H1 (cell line): ENCODE measurements at regions not wholly inside any gene's neighbourhood (a gene's known extent, or its start where the extent isn't known, plus 50 kb on each side); places are given as distances from the start of the nearest gene placed in this dataset.

ENCODE experiments used
- CTCF ChIA-PET: fragments of 300-600 bp; sonication (Branson Sonifier 250); formaldehyde crosslinking; loops from one replicate; lab custom pipeline; 2021; ENCODE audit not compliant: partially characterized antibody; lab: Charles Lee
- POLR2A ChIA-PET: fragments of 300-600 bp; sonication (Branson Sonifier 250); formaldehyde crosslinking; loops from one replicate; lab custom pipeline; 2021; ENCODE audit warnings: inconsistent platforms; ENCODE audit not compliant: partially characterized antibody; lab: Charles Lee
- DNase-seq, 2 experiments: peaks; one replicate each; pipeline versions ENCODE4 v3.0.0 to v3.0.0-alpha.2; 2010 to 2022; ENCODE audit warnings: low spot score in 2 of 2, low read depth in 1 of 2, mixed read lengths in 1 of 2
- FAIRE-seq: peaks from 2 replicates; lab custom pipeline; 2011; peaks lifted over from hg19 to GRCh38; lab: Jason Lieb, UNC
- H2AFZ ChIP-seq: 2 replicates; pipeline ENCODE4 v1.8.1; 2012; ENCODE audit warnings: low read length, inconsistent platforms
- H2AK5ac ChIP-seq: 2 replicates; pipeline ENCODE4 v1.6.1; 2013; ENCODE audit warnings: low read depth, low read length
- H2BK120ac ChIP-seq: replicated peaks from 2 replicates; pipeline ENCODE3; 2013; ENCODE audit warnings: low read depth, low read length, inconsistent platforms
- H2BK12ac ChIP-seq: 2 replicates; pipeline ENCODE4 v1.6.1; 2013; ENCODE audit warnings: low read depth, low read length
- H2BK15ac ChIP-seq: 2 replicates; pipeline ENCODE4 v1.6.1; 2013; ENCODE audit warnings: low read length
- H2BK20ac ChIP-seq: 2 replicates; pipeline ENCODE4 v1.6.1; 2013; ENCODE audit warnings: low read length
- H2BK5ac ChIP-seq: 2 replicates; pipeline ENCODE4 v1.6.1; 2013; ENCODE audit warnings: low read depth, low read length
- H3K14ac ChIP-seq: 2 replicates; pipeline ENCODE4 v1.6.1; 2013; ENCODE audit warnings: inconsistent platforms; ENCODE audit not compliant: insufficient read length
- H3K18ac ChIP-seq: 2 replicates; pipeline ENCODE4 v1.6.1; 2013; ENCODE audit warnings: low read length; ENCODE audit errors: extremely low read depth
- H3K23ac ChIP-seq: 2 replicates; pipeline ENCODE4 v1.6.1; 2013; ENCODE audit warnings: inconsistent platforms; ENCODE audit not compliant: insufficient read length
- H3K23me2 ChIP-seq: 2 replicates; pipeline ENCODE4 v1.6.1; 2013; ENCODE audit warnings: low read depth, low read length
- H3K27ac ChIP-seq: 2 replicates; pipeline ENCODE4 v1.6.1; 2011; ENCODE audit warnings: low read depth, low read length, inconsistent platforms
- H3K27me3 ChIP-seq, 4 experiments: replicated peaks in 1 of 4; 1 replicate in 1 of 4; 2 replicates in 3 of 4; pipeline versions ENCODE4 v1.6.1 to v1.8.1; 2011 to 2013; ENCODE audit warnings: low read length in 3 of 4, mild to moderate bottlenecking in 3 of 4, inconsistent platforms in 2 of 4, mixed read lengths in 2 of 4, moderate library complexity in 1 of 4; ENCODE audit not compliant: control insufficient read depth in 3 of 4, insufficient read depth in 3 of 4; ENCODE audit errors: extremely low read depth in 1 of 4
- H3K36me3 ChIP-seq, 4 experiments: 2 replicates each; pipeline versions ENCODE4 v1.6.1 to v1.8.1; 2011 to 2013; ENCODE audit warnings: mild to moderate bottlenecking in 4 of 4, low read length in 3 of 4, moderate library complexity in 2 of 4, control low read depth in 1 of 4, inconsistent platforms in 1 of 4; ENCODE audit not compliant: insufficient read depth in 4 of 4, control insufficient read depth in 2 of 4
- H3K4ac ChIP-seq: replicated peaks from 2 replicates; pipeline ENCODE3; 2013; ENCODE audit warnings: low read length, low read depth, mixed read lengths, inconsistent platforms; ENCODE audit not compliant: insufficient read length
- H3K4me1 ChIP-seq, 4 experiments: replicated peaks in 1 of 4; 1 replicate in 1 of 4; 2 replicates in 3 of 4; pipeline versions ENCODE4 v1.6.1 to v1.8.1; 2011 to 2013; ENCODE audit warnings: low read length in 3 of 4, inconsistent platforms in 2 of 4, mixed read lengths in 1 of 4; ENCODE audit not compliant: insufficient read depth in 4 of 4, control insufficient read depth in 3 of 4
- H3K4me2 ChIP-seq, 2 experiments: 2 replicates each; pipeline versions ENCODE4 v1.6.1 to v1.8.1; 2011 to 2013; ENCODE audit warnings: low read depth in 2 of 2, low read length in 2 of 2, control low read depth in 1 of 2, inconsistent platforms in 1 of 2, mild to moderate bottlenecking in 1 of 2; ENCODE audit not compliant: insufficient read depth in 1 of 2
- H3K4me3 ChIP-seq, 4 experiments: fragments of 200-600, 300-600 bp in 1 of 4; sonication (generic), shearing (Covaris generic), sonication (Bioruptor Twin) in 1 of 4; 2 replicates each; pipeline versions ENCODE4 v1.5.1 to v1.8.1; 2011 to 2016; ENCODE audit warnings: low read length in 4 of 4, low read depth in 3 of 4, control low read depth in 2 of 4, inconsistent platforms in 2 of 4, mild to moderate bottlenecking in 2 of 4, mixed read lengths in 1 of 4, moderate library complexity in 1 of 4; ENCODE audit not compliant: insufficient read depth in 2 of 4; ENCODE audit errors: extremely low read depth in 1 of 4
- H3K56ac ChIP-seq: replicated peaks from 2 replicates; pipeline ENCODE3; 2013; ENCODE audit warnings: low read depth, mild to moderate bottlenecking, mixed read lengths, low read length, inconsistent platforms; ENCODE audit not compliant: insufficient read length
- H3K79me1 ChIP-seq: 2 replicates; pipeline ENCODE4 v1.6.1; 2013; ENCODE audit warnings: low read depth, low read length, control low read depth
- H3K79me2 ChIP-seq, 2 experiments: 2 replicates each; pipeline versions ENCODE4 v1.6.1 to v1.8.1; 2012 to 2013; ENCODE audit warnings: low read length in 2 of 2, mild to moderate bottlenecking in 2 of 2, inconsistent platforms in 1 of 2; ENCODE audit not compliant: insufficient read depth in 2 of 2, control insufficient read depth in 1 of 2
- H3K9ac ChIP-seq, 4 experiments: replicated peaks in 1 of 4; 1 replicate in 1 of 4; 2 replicates in 3 of 4; pipeline versions ENCODE4 v1.6.1 to v1.8.1; 2011 to 2013; ENCODE audit warnings: low read depth in 3 of 4, low read length in 3 of 4, control low read depth in 2 of 4, mild to moderate bottlenecking in 2 of 4, moderate library complexity in 2 of 4, inconsistent platforms in 1 of 4; ENCODE audit errors: extremely low read depth in 1 of 4
- H3K9me3 ChIP-seq, 2 experiments: 2 replicates each; pipeline versions ENCODE4 v1.6.1 to v1.8.1; 2012 to 2013; ENCODE audit warnings: mild to moderate bottlenecking in 2 of 2, moderate library complexity in 2 of 2, control low read depth in 1 of 2, inconsistent platforms in 1 of 2, low read depth in 1 of 2, low read length in 1 of 2, mixed read lengths in 1 of 2; ENCODE audit not compliant: insufficient read depth in 2 of 2
- H4K20me1 ChIP-seq, 2 experiments: replicated peaks in 1 of 2; 2 replicates each; pipeline versions ENCODE3 to v1.8.1; 2011 to 2013; ENCODE audit warnings: inconsistent platforms in 2 of 2, low read length in 2 of 2, mild to moderate bottlenecking in 1 of 2; ENCODE audit not compliant: insufficient read depth in 2 of 2, control insufficient read depth in 1 of 2
- H4K5ac ChIP-seq: 2 replicates; pipeline ENCODE4 v1.6.1; 2013; ENCODE audit warnings: low read length, low read depth, mixed read lengths, inconsistent platforms; ENCODE audit not compliant: insufficient read length
- H4K8ac ChIP-seq: 2 replicates; pipeline ENCODE4 v1.8.0; 2013; ENCODE audit warnings: mild to moderate bottlenecking, moderate library complexity, low read length, inconsistent platforms; ENCODE audit not compliant: insufficient read depth; ENCODE audit errors: extremely low read depth
- H4K91ac ChIP-seq: replicated peaks from 2 replicates; pipeline ENCODE3; 2013; ENCODE audit warnings: low read length, mixed read lengths, inconsistent platforms; ENCODE audit not compliant: insufficient read length
- CEBPB ChIP-seq: IDR thresholded peaks from 2 replicates; pipeline ENCODE4 v1.6.1; 2012; ENCODE audit warnings: low read depth, low read length
- EP300 ChIP-seq, 2 experiments: IDR thresholded peaks; 1 replicate in 1 of 2; 2 replicates in 1 of 2; pipeline ENCODE4 v1.6.1; 2011 to 2012; ENCODE audit warnings: low read depth in 2 of 2, low read length in 2 of 2, mild to moderate bottlenecking in 2 of 2, borderline replicate concordance in 1 of 2, inconsistent platforms in 1 of 2, moderate library complexity in 1 of 2
- FOSL1 ChIP-seq: IDR thresholded peaks from 2 replicates; pipeline ENCODE4 v1.6.1; 2011; ENCODE audit warnings: mild to moderate bottlenecking, low read depth, low read length, moderate library complexity; ENCODE audit not compliant: insufficient read depth
- JUND ChIP-seq: IDR thresholded peaks from 2 replicates; pipeline ENCODE4 v1.6.1; 2011; ENCODE audit warnings: mild to moderate bottlenecking, improper control_type of control experiment, low read length
- NRF1 ChIP-seq: IDR thresholded peaks from 2 replicates; pipeline ENCODE4 v1.6.1; 2011; ENCODE audit warnings: mild to moderate bottlenecking, low read depth, low read length, improper control_type of control experiment
- PHF8 ChIP-seq: fragments of 200-600 bp; sonication (generic); conservative IDR thresholded peaks from 2 replicates; pipeline ENCODE4 v1.7.1; 2012; ENCODE audit warnings: low read depth, mild to moderate bottlenecking, inconsistent platforms, low read length, moderate library complexity
- POLR2AphosphoS5 ChIP-seq: IDR thresholded peaks from 2 replicates; pipeline ENCODE4 v1.6.1; 2011; ENCODE audit warnings: low read depth, low read length
- RBBP5 ChIP-seq: IDR thresholded peaks from 2 replicates; pipeline ENCODE4 v1.7.1; 2012; ENCODE audit warnings: low read depth, mild to moderate bottlenecking, inconsistent platforms, low read length, moderate library complexity, borderline replicate concordance
- RNF2 ChIP-seq: fragments of 200-900, 300-1000 bp; sonication (generic); IDR thresholded peaks from 2 replicates; pipeline ENCODE4 v1.7.1; 2016; ENCODE audit warnings: borderline replicate concordance, low read depth, mild to moderate bottlenecking, antibody characterized with exemption, low read length; ENCODE audit not compliant: poor library complexity, severe bottlenecking; ENCODE audit errors: missing control alignments
- SIX5 ChIP-seq: IDR thresholded peaks from 2 replicates; pipeline ENCODE4 v1.6.1; 2011; ENCODE audit warnings: mild to moderate bottlenecking, low read depth, low read length
- ZNF274 ChIP-seq: IDR thresholded peaks from 2 replicates; pipeline ENCODE4 v1.7.0; 2012; ENCODE audit warnings: low read length, borderline replicate concordance; ENCODE audit errors: extremely low read depth
- WGBS, 2 experiments: shearing (Covaris generic) in 1 of 2; methylation state at CpG; one replicate each; pipeline versions ENCODE4 v1.1.6 to v1.1.7; 2013 to 2015; ENCODE audit warnings: low lambda C conversion rate in 2 of 2, mixed read lengths in 2 of 2, inconsistent platforms in 1 of 2, low coverage in 1 of 2, missing lambda C conversion rate in 1 of 2; ENCODE audit not compliant: insufficient replicate concordance in 2 of 2, insufficient coverage in 1 of 2, insufficient read length in 1 of 2; ENCODE audit errors: extremely low coverage in 1 of 2, missing lambda C conversion rate in 1 of 2; 5-methylcytosine and 5-hydroxymethylcytosine counted together
- TF ChIP-seq, protein P1 (sequence below), 3 experiments: IDR thresholded peaks; 1 replicate in 2 of 3; 2 replicates in 1 of 3; pipeline versions ENCODE4 v1.5.1 to v1.6.1; 2011; ENCODE audit warnings: low read length in 3 of 3, mild to moderate bottlenecking in 3 of 3, inconsistent platforms in 2 of 3, low read depth in 1 of 3, moderate library complexity in 1 of 3; ENCODE audit not compliant: insufficient read depth in 1 of 3; ENCODE audit errors: control extremely low read depth in 1 of 3

DNA sequence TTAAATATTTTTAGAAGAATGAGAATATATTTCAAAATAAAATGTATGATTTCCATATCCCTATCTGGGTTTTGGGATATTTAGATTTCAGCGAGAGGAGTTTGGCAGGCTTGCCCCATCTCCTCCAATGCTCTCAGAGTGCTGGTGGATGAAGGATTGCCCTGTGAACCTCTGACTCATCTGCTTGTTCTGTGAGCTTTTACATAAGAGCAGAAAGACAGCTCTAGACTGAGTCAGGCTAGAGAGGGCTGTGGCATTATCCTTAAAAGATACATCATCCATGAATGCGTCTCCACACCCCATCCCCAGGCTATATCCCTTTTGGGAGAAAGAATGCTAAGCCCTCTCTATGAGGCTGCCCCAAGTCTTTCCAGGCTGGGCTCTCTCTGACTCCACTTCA lies 190.6 kb downstream of the TUBA3C start:
- POLR2A ChIA-PET: no interaction called here
- no peak overlapping the region for H3K27ac ChIP-seq
- FAIRE-seq: no peak
- H3K4ac ChIP-seq: no peak overlapping the region
- H2BK20ac ChIP-seq: no peak overlapping the region
- H3K36me3 ChIP-seq: no peaks in the 10 kb centered on the region; a peak in 2 of 8 replicates
- 81% methylated on average over 2 of the region's 2 CpGs; no CpG with 5 or more reads in 1 of the 2 experiments for WGBS, 2 experiments
- no peak overlapping the region for H2BK12ac ChIP-seq
- H3K4me2 ChIP-seq: no peak overlapping the region
- CTCF ChIA-PET: no interaction called here
- no peak for DNase-seq
- H2BK120ac ChIP-seq: no peak overlapping the region
- no peak overlapping the region for H3K9ac ChIP-seq
- H3K4me1 ChIP-seq: no peaks in the 10 kb centered on the region
- H3K4me3 ChIP-seq: no peak overlapping the region
- no peaks in the 10 kb centered on the region for H3K79me1 ChIP-seq
- no peak overlapping the region for H3K18ac ChIP-seq
- no peaks in the 10 kb centered on the region for H3K79me2 ChIP-seq
- no peaks in the 10 kb centered on the region for H3K27me3 ChIP-seq
- no peak overlapping the region for H2AFZ ChIP-seq
- no peak overlapping the region for H4K91ac ChIP-seq
- no peak overlapping the region for H3K56ac ChIP-seq
- no peak overlapping the region for H2BK15ac ChIP-seq
- no peak overlapping the region for H2AK5ac ChIP-seq
- no peak overlapping the region for H3K23ac ChIP-seq
- no peak overlapping the region for H3K14ac ChIP-seq
- H3K23me2 ChIP-seq: no peaks in the 10 kb centered on the region
- H4K20me1 ChIP-seq: no peaks in the 10 kb centered on the region
- H4K8ac ChIP-seq: no peak overlapping the region
- H4K5ac ChIP-seq: no peak overlapping the region
- no peak overlapping the region for H2BK5ac ChIP-seq
- H3K9me3 ChIP-seq: peaks cover 59 to 76% of the 10 kb centered on the region in 2 experiments
- TF ChIP-seq, protein P1, sequence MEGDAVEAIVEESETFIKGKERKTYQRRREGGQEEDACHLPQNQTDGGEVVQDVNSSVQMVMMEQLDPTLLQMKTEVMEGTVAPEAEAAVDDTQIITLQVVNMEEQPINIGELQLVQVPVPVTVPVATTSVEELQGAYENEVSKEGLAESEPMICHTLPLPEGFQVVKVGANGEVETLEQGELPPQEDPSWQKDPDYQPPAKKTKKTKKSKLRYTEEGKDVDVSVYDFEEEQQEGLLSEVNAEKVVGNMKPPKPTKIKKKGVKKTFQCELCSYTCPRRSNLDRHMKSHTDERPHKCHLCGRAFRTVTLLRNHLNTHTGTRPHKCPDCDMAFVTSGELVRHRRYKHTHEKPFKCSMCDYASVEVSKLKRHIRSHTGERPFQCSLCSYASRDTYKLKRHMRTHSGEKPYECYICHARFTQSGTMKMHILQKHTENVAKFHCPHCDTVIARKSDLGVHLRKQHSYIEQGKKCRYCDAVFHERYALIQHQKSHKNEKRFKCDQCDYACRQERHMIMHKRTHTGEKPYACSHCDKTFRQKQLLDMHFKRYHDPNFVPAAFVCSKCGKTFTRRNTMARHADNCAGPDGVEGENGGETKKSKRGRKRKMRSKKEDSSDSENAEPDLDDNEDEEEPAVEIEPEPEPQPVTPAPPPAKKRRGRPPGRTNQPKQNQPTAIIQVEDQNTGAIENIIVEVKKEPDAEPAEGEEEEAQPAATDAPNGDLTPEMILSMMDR (IDR thresholded peaks at IDR 0.05; ENCODE audit: control extremely low read depth in 1 of 3, insufficient read depth in 1 of 3, low read depth in 1 of 3, low read length in 3 of 3): no peak
- TF ChIP-seq FOSL1 (no peak), POLR2AphosphoS5 (no peak), NRF1 (no peak), PHF8 (no peak), CEBPB (no peak), ZNF274 (no peak), JUND (no peak), EP300 (IDR thresholded peaks at IDR 0.05; ENCODE audit: borderline replicate concordance in 1 of 2, low read depth in 2 of 2, low read length in 2 of 2) (no peak), SIX5 (no peak), RNF2 (no peak), RBBP5 (no peak)
